Neural progenitor cell (in vitro differentiated cells): ENCODE measurements at regions not wholly inside any gene's neighbourhood (a gene's known extent, or its start where the extent isn't known, plus 50 kb on each side); places are given as distances from the start of the nearest gene placed in this dataset.
A peak's percentile ranks its signal among the peaks of the same experiment; 100 is the strongest.

Experiments
- DNase-seq: peaks from one replicate; pipeline ENCODE4 v3.0.0-alpha.2; 2016; ENCODE audit warnings: low spot score
- H2AFZ ChIP-seq: fragments of 200-600 bp; sonication (generic); replicated peaks from 2 replicates; pipeline ENCODE4 v1.6.1; 2016; ENCODE audit warnings: antibody characterized with exemption
- H3F3A ChIP-seq: fragments of 200-600 bp; sonication (generic); 2 replicates; pipeline ENCODE4 v1.6.1; 2016; ENCODE audit warnings: antibody characterized with exemption, low read depth
- H3K27ac ChIP-seq: fragments of 200-600 bp; sonication (generic); 2 replicates; pipeline ENCODE4 v1.5.1; 2016; ENCODE audit warnings: mild to moderate bottlenecking
- H3K27me3 ChIP-seq: fragments of 200-600 bp; sonication (generic); 2 replicates; pipeline ENCODE4 v1.6.1; 2016; ENCODE audit warnings: mild to moderate bottlenecking, moderate library complexity
- H3K36me3 ChIP-seq: fragments of 200-600 bp; sonication (generic); 2 replicates; pipeline ENCODE4 v1.5.1; 2016
- H3K4me1 ChIP-seq: fragments of 200-600 bp; sonication (generic); 2 replicates; pipeline ENCODE4 v1.6.1; 2016; ENCODE audit warnings: mixed run types
- H3K4me2 ChIP-seq: fragments of 200-600 bp; sonication (generic); 2 replicates; pipeline ENCODE4 v1.6.1; 2016
- H3K4me3 ChIP-seq: fragments of 200-600 bp; sonication (generic); 2 replicates; pipeline ENCODE4 v1.5.1; 2016
- H3K79me2 ChIP-seq: fragments of 200-600 bp; sonication (generic); 2 replicates; pipeline ENCODE4 v1.6.1; 2016; ENCODE audit warnings: low read depth
- H3K9ac ChIP-seq: fragments of 200-600 bp; sonication (generic); 2 replicates; pipeline ENCODE4 v1.6.1; 2016
- H3K9me3 ChIP-seq: fragments of 200-600 bp; sonication (generic); 2 replicates; pipeline ENCODE4 v1.5.1; 2016; ENCODE audit warnings: low read depth
- H4K20me1 ChIP-seq: fragments of 200-600 bp; sonication (generic); 2 replicates; pipeline ENCODE4 v1.6.1; 2016; ENCODE audit warnings: low read depth
- H3K27ac Mint-ChIP-seq: 3 replicates; pipeline ENCODE4 v1.8.0; 2021; ENCODE audit warnings: mixed read lengths
- H3K27me3 Mint-ChIP-seq: 2 replicates; pipeline ENCODE4 v1.8.0; 2022; ENCODE audit warnings: low read depth, mild to moderate bottlenecking, inconsistent platforms, moderate library complexity, mixed read lengths; ENCODE audit not compliant: insufficient read depth
- H3K36me3 Mint-ChIP-seq: 3 replicates; pipeline ENCODE4 v1.8.0; 2021; ENCODE audit warnings: mixed read lengths
- H3K4me1 Mint-ChIP-seq: 3 replicates; pipeline ENCODE4 v1.8.0; 2021; ENCODE audit warnings: mixed read lengths
- H3K4me3 Mint-ChIP-seq: 3 replicates; pipeline ENCODE4 v1.8.0; 2021; ENCODE audit warnings: mild to moderate bottlenecking, moderate library complexity, mixed read lengths
- H3K9me3 Mint-ChIP-seq: 3 replicates; pipeline ENCODE4 v1.8.0; 2020; ENCODE audit warnings: mixed read lengths
- EZH2 ChIP-seq: fragments of 200-600 bp; sonication (generic); IDR thresholded peaks from 2 replicates; pipeline ENCODE4 v1.6.1; 2017; ENCODE audit warnings: antibody characterized with exemption, mild to moderate bottlenecking, moderate library complexity
- EZH2phosphoT487 ChIP-seq: fragments of 200-600 bp; sonication (generic); IDR thresholded peaks from 2 replicates; pipeline ENCODE4 v1.6.1; 2017; ENCODE audit warnings: antibody characterized with exemption
- TF ChIP-seq, protein P1 (sequence below): fragments of 200-600 bp; sonication (generic); IDR thresholded peaks from 2 replicates; pipeline ENCODE4 v1.5.1; 2017; ENCODE audit warnings: antibody characterized with exemption, mild to moderate bottlenecking

DNA sequence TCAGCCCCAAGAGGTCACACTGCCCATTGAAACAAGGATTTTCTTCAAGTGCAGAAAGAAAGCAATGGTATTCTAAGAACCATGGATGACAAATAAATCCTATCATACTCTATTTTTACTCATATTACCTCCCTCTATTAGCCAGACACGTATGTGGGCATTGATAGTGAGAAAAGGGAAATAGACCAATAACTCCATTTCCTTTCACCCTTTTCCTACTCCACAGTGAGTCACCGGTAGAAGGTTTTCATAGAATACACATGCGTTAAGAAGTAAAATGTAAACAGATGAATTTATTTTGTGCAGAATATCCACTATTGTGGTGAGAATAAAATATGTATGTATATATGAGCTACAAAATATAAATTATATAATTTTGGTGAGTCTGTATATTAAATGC, 568.9 kb upstream of the ADGRL4 start:
- Histone ChIP-seq H3K9me3 (no peaks in the 10 kb centered on the region), H3K9ac (no peak overlapping the region), H3K4me2 (no peak overlapping the region), H3K79me2 (no peaks in the 10 kb centered on the region), H3K4me1 (no peaks in the 10 kb centered on the region), H3K4me3 (no peak overlapping the region), H3K27ac (no peak overlapping the region), H3K27me3 (no peaks in the 10 kb centered on the region), H3K36me3 (no peaks in the 10 kb centered on the region), H4K20me1 (no peaks in the 10 kb centered on the region), H2AFZ (no peak overlapping the region), H3F3A (peaks cover 7% of the 10 kb centered on the region)
- Mint-ChIP-seq H3K4me1 (no peaks in the 10 kb centered on the region), H3K36me3 (no peaks in the 10 kb centered on the region), H3K4me3 (no peak overlapping the region), H3K9me3 (no peaks in the 10 kb centered on the region), H3K27ac (no peak overlapping the region), H3K27me3 (peaks cover 2% of the 10 kb centered on the region)
- DNase-seq = no peak
- no peak for TF ChIP-seq EZH2
- TF ChIP-seq EZH2phosphoT487 = no peak
- TF ChIP-seq, protein P1, sequence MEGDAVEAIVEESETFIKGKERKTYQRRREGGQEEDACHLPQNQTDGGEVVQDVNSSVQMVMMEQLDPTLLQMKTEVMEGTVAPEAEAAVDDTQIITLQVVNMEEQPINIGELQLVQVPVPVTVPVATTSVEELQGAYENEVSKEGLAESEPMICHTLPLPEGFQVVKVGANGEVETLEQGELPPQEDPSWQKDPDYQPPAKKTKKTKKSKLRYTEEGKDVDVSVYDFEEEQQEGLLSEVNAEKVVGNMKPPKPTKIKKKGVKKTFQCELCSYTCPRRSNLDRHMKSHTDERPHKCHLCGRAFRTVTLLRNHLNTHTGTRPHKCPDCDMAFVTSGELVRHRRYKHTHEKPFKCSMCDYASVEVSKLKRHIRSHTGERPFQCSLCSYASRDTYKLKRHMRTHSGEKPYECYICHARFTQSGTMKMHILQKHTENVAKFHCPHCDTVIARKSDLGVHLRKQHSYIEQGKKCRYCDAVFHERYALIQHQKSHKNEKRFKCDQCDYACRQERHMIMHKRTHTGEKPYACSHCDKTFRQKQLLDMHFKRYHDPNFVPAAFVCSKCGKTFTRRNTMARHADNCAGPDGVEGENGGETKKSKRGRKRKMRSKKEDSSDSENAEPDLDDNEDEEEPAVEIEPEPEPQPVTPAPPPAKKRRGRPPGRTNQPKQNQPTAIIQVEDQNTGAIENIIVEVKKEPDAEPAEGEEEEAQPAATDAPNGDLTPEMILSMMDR = no peak

GRCh38 chr1:79568411-79568810, 561.9 kb upstream of the ADGRL4 start:
- H3K36me3 Mint-ChIP-seq = no peaks in the 10 kb centered on the region
- H3K4me2 ChIP-seq = no peak overlapping the region

DNA sequence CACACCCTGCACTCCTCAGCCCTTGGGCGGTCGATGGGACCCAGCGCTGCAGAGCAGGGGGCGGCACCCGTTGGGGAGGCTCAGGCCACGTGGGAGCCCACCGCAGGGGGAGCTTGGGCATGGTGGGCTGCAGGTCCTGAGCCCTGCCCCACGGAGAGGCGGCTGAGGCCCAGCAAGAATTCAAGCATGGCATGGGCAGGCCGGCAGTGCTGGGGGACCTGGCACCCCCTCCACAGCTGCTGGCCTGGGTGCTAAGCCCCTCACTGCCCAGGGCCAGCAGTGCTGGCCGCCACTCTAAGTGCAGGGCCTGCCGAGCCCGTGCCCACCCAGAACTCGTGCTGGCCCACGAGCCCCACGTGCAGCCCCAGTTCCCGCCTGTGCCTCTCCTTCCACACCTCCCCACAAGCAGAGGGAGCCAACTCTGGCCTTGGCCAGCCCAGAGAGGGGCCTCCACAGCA, 555.0 kb upstream of the ADGRL4 start:
- no peak overlapping the region for H2AFZ ChIP-seq
- peaks cover 10% of the 10 kb centered on the region for H3K9me3 Mint-ChIP-seq
- H3K36me3 ChIP-seq = no peaks in the 10 kb centered on the region
- H4K20me1 ChIP-seq = no peaks in the 10 kb centered on the region
- H3K27ac Mint-ChIP-seq = no peak overlapping the region
- no peaks in the 10 kb centered on the region for H3K79me2 ChIP-seq
- H3K27ac ChIP-seq = no peak overlapping the region
- no peak overlapping the region for H3K9ac ChIP-seq
- no peak for DNase-seq
- no peak overlapping the region for H3K4me2 ChIP-seq
- no peaks in the 10 kb centered on the region for H3K4me1 ChIP-seq
- H3F3A ChIP-seq = no peaks in the 10 kb centered on the region
- TF ChIP-seq EZH2phosphoT487 (no peak), EZH2 (no peak)
- TF ChIP-seq, protein P1 = no peak
- no peaks in the 10 kb centered on the region for H3K9me3 ChIP-seq
- peaks cover 5% of the 10 kb centered on the region for H3K27me3 Mint-ChIP-seq
- H3K4me3 ChIP-seq = no peak overlapping the region
- no peaks in the 10 kb centered on the region for H3K36me3 Mint-ChIP-seq
- H3K27me3 ChIP-seq = no peaks in the 10 kb centered on the region
- H3K4me3 Mint-ChIP-seq = no peak overlapping the region
- peaks cover 4% of the 10 kb centered on the region for H3K4me1 Mint-ChIP-seq

More at GRCh38 chr1:79568411-79568810, 561.9 kb upstream of the ADGRL4 start:
- TF ChIP-seq EZH2phosphoT487 (no peak), EZH2 (no peak)
- TF ChIP-seq, protein P1 = no peak
- no peaks in the 10 kb centered on the region for H3K4me1 Mint-ChIP-seq
- H3K4me3 Mint-ChIP-seq = no peak overlapping the region
- H3K9me3 Mint-ChIP-seq = no peaks in the 10 kb centered on the region
- no peaks in the 10 kb centered on the region for H3K27me3 ChIP-seq
- no peaks in the 10 kb centered on the region for H3K79me2 ChIP-seq
- H3K27me3 Mint-ChIP-seq = peaks cover 3% of the 10 kb centered on the region
- H3K9me3 ChIP-seq = no peaks in the 10 kb centered on the region
- no peak overlapping the region for H3K27ac Mint-ChIP-seq
- H3K9ac ChIP-seq = no peak overlapping the region
- DNase-seq = no peak
- no peaks in the 10 kb centered on the region for H3K36me3 ChIP-seq
- H4K20me1 ChIP-seq = no peaks in the 10 kb centered on the region
- H3K4me1 ChIP-seq = no peaks in the 10 kb centered on the region
- H3K27ac ChIP-seq = no peak overlapping the region
- H3K4me3 ChIP-seq = no peak overlapping the region
- no peak overlapping the region for H2AFZ ChIP-seq
- H3F3A ChIP-seq = peaks cover 7% of the 10 kb centered on the region

DNA sequence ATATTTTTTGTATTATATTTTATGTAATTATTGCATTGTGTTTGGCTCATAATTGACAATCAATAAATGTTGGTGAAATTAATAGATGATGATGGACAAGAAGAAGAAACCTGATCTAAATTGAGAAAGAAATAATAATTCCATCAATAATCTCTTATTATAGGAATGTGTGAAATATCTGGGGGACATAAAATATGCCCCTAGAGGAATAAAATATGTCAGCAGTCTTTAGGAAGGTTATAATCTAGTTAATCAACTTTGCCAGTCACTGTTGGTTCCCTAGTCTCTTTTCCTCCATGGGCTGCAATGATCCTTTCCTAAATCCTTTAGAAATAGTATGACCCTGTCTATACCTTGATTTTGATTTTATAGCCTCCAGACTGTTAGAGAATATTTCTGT, 549.7 kb upstream of the ADGRL4 start:
- H3K27me3 Mint-ChIP-seq = peaks cover 2% of the 10 kb centered on the region
- H3K4me3 Mint-ChIP-seq = no peak overlapping the region
- no peaks in the 10 kb centered on the region for H3F3A ChIP-seq
- H3K4me1 Mint-ChIP-seq = peaks cover 4% of the 10 kb centered on the region
- H3K36me3 ChIP-seq = no peaks in the 10 kb centered on the region
- no peaks in the 10 kb centered on the region for H3K36me3 Mint-ChIP-seq
- H3K9me3 ChIP-seq = no peaks in the 10 kb centered on the region
- no peaks in the 10 kb centered on the region for H4K20me1 ChIP-seq
- TF ChIP-seq EZH2phosphoT487 (no peak), EZH2 (no peak)
- TF ChIP-seq, protein P1 = peak; percentile 20
- no peak overlapping the region for H3K4me3 ChIP-seq
- H3K79me2 ChIP-seq = no peaks in the 10 kb centered on the region
- H3K27ac ChIP-seq = no peak overlapping the region
- H3K4me1 ChIP-seq = no peaks in the 10 kb centered on the region
- peaks cover 5% of the 10 kb centered on the region for H3K9me3 Mint-ChIP-seq
- no peak overlapping the region for H3K4me2 ChIP-seq
- no peak overlapping the region for H3K9ac ChIP-seq
- no peak for DNase-seq
- H3K27ac Mint-ChIP-seq = no peak overlapping the region
- no peak overlapping the region for H2AFZ ChIP-seq
- no peaks in the 10 kb centered on the region for H3K27me3 ChIP-seq
